HG03175 (cell line): ENCODE measurements at regions not wholly inside any gene's neighbourhood (a gene's known extent, or its start where the extent isn't known, plus 50 kb on each side); places are given as distances from the start of the nearest gene placed in this dataset.

Experiments used
- ATAC-seq: cut with Tn5 transposase; IDR thresholded peaks from one replicate; pipeline ENCODE4 v1.9.1; 2021; ENCODE audit warnings: mild to moderate bottlenecking, moderate library complexity; ENCODE audit not compliant: unreplicated experiment

- ATAC-seq: no peak
Measured at GRCh38 chr18:28714498-28714897, 537.6 kb upstream of the CDH2 start.

GRCh38 chr18:28712796-28713425 lies 536.0 kb upstream of the CDH2 start:
- ATAC-seq: no peak

GRCh38 chr18:28712172-28712571 lies 535.2 kb upstream of the CDH2 start:
- no peak for ATAC-seq

DNA sequence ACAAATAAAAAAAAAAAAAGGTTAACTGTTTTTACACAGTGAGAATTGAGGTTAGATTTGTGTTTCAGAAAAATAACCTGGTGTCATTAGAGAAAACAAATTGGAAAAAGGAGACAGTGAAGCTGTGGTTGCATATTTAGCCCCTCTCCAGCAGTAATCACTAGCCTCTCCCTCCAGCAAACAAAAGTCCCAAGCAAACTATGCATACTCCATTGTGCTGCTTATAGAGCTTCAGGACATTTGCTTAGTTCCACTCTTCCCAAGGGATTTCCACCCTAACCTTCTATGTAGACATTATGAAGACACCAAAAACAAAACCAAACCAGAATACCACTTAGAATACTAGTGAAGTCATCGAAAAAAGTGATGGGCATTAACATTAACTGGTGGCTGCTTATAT lies 534.2 kb upstream of the CDH2 start:
- ATAC-seq: no peak

- ATAC-seq: no peak
Measured at GRCh38 chr18:28707006-28707405, 530.1 kb upstream of the CDH2 start.

GRCh38 chr18:28706397-28706796 lies 529.5 kb upstream of the CDH2 start:
- no peak for ATAC-seq

- ATAC-seq: no peak
Measured at GRCh38 chr18:28705482-28705881, 528.6 kb upstream of the CDH2 start.

- ATAC-seq: no peak
Measured at GRCh38 chr18:28692337-28692736, 515.4 kb upstream of the CDH2 start.

- no peak for ATAC-seq
Measured at GRCh38 chr18:28691496-28691840, 514.5 kb upstream of the CDH2 start.

GRCh38 chr18:28690836-28691495 lies 514.0 kb upstream of the CDH2 start:
- ATAC-seq: no peak

GRCh38 chr18:28690100-28690499 lies 513.2 kb upstream of the CDH2 start:
- ATAC-seq: no peak

DNA sequence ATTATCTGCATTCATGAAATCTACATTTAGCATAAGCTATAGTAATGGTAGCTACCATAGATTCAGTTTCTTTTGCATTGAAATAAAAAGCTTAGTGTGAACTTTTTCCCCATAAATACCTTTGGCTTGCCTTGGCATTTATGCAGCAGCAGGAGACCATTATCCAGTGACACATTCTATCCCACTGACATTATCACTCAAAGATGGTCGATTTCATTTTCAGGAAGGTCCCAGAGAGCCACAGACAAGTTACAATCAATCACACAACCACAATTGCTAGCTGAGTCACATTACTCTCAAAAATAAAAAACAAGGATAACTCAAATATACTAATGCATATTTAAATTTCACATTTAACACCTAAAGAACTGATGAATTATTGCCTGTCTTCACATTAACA lies 512.7 kb upstream of the CDH2 start:
- ATAC-seq: no peak

GRCh38 chr18:28684746-28685355 lies 507.9 kb upstream of the CDH2 start:
- ATAC-seq: no peak

DNA sequence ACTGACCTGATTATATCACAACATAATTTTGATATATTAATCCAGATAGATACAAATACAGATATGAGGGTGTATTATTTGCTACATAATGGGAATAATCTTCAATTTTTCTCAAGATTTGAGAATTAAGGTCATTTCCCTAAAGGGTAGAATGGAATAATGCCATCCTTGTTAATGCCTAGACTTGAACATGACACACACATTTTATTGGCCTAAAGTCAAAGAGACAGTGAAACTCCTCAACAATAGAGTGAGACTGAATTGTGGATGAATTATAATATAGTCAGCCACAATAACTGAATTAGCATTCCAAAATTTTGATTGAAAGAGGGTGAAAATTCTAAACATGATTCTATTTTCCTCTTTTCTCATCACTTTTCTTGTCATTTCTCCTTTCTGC lies 506.0 kb upstream of the CDH2 start:
- ATAC-seq: no peak

- no peak for ATAC-seq
Measured at GRCh38 chr18:28669165-28669564, 492.2 kb upstream of the CDH2 start.

DNA sequence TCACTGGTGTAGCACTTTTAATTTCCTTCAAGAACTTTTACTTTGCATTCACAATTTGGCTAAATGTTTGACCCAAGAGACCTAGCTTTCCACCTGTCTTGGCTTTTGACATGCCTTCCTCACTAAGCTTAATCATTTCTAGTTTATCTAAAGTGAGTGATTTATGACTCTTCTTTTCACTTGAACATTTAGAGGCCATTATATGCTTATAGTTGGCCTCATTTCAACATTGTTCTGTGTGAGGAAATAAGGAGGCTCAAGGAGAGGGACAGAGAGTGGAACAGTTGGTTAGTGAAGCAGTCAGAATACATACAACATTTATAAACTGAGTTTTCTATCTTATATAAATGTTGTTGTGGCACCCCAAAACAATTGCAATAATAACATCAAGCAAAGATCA lies 489.3 kb upstream of the CDH2 start:
- no peak for ATAC-seq

GRCh38 chr18:28657961-28658360 lies 481.0 kb upstream of the CDH2 start:
- no peak for ATAC-seq

DNA sequence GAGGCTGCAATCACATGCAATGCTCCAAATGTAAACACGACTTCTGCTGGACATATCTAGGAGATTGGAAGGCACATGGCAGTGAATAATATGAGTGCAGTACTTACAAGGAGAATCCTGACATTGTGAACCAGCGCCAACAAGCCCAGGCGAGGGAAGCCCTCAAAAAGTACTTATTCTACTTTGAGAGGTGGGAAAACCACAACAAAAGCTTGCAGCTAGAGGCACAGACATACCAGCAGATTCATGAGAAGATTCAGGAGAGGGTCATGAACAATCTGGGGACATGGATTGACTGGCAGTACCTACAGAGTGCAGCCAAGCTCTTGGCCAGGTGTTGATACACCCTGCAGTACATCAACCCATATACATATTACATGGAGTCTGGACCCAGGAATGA lies 475.7 kb upstream of the CDH2 start:
- no peak for ATAC-seq

DNA sequence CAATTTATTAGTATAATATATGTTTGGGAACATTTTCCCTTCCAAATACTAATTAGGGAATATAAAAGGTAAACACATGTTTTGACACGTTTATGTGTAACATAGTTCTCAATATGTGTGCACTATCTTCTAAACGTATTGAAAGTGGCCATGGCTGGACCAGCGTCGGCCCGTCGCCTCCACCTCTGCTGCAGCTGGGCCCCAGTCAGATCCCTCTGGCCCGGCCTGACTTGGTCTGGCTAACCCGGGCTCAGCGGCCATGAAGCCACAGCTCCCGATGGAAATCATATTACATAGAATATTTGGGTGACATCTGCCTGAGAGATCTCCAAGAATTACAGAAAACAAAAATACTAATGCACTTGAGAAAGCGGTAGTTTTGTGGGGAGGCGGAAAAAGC lies 474.4 kb upstream of the CDH2 start:
- ATAC-seq: no peak

- no peak for ATAC-seq
Measured at GRCh38 chr18:28650860-28651259, 473.9 kb upstream of the CDH2 start.

GRCh38 chr18:28647961-28648360 lies 471.0 kb upstream of the CDH2 start:
- no peak for ATAC-seq

DNA sequence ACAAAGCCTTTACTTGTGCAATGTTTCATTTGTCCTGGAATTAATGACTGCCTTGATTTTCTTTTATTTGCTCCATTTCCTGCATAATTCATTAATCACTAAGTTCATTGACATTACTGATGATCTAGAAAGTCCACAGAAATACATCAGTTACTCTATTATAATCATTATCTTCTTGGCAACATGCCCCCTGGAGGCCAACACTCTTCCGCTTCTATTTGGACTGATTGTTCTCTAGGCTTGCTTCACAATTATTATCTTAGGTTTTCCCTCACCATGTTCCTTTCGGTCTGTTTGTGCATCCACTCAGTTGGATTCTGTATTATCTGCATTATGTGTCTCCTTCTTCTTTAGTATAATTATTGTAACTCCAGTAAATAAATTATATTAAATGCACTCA lies 461.0 kb upstream of the CDH2 start:
- no peak for ATAC-seq

DNA sequence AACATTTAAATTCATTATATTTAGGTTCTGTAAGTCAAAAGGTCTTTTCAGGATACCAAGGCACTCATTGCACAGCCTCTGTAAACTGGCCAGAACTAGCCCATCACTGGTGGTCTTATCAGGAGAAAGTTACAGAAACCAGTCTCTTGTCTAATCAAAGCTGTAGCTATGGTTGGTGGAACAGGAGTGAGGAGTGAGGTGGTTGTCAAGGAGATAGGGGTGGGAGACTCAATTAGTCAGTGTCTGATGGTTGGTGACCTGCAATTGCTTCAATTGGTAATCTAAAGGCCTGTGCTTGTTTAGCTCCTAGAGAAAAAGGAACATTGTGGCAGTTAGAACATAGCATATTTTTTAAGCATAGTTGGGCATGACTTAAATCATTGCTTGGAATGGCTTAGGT lies 458.6 kb upstream of the CDH2 start:
- no peak for ATAC-seq
